ENCODE measurements at regions not wholly inside any gene's neighbourhood (a gene's known extent, or its start where the extent isn't known, plus 50 kb on each side); places are given as distances from the start of the nearest gene placed in this dataset.
"Not testable (repeated sequence)": the region's sequence is repeated elsewhere in the genome, so short reads cannot be mapped to it uniquely, and the experiment has no call there.

DNA sequence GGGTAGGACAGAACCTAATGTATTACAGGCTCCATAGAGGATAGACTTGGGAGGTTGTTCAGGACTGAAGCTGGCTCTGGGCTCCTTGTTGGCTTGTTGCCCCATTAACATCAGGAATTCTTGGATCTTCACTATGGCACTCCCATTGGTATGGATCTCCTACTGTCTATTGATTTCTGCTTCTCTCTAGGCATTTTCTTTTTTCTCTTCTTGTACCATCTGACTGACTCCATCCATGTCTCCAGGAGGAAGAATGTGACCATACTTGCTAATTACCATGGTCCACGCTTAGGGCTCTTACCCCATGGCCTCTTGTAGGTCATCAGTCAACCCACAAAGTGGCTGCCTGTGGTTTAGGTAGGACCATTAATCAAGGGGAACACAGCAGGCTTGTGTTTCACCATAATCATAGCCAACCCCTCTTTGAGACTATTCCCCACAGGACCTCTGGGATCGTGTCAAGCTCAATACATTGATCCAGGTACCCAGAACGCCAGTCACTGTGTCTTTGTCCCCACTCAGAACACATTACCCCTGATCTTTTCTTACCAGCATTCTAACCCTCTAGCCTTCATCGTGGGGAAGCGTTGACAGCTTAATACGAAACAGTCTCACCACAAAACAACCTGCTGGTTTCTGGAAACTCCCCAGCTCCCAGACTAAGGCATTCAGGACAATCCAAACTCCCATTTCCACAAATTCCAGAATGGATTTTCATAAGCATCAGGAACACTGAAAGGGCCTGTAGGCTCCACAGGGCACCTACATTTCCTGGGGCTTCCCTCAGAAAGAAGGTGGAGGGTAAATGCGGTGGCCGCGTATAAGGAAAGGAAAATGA is 97.1 kb downstream of the ETS2 start:
- H3K36me3 Mint-ChIP-seq = no peaks in the 10 kb centered on the region
- peaks cover 17% of the 10 kb centered on the region for H3K9me3 Mint-ChIP-seq
- no peaks in the 10 kb centered on the region for H3K27me3 Mint-ChIP-seq (ENCODE audit: low read depth)
- H3K27ac Mint-ChIP-seq = peak overlapping the region; percentile 87
- peaks cover 30% of the 10 kb centered on the region for H3K4me1 Mint-ChIP-seq
- no peak for DNase-seq (ENCODE audit: low spot score in 2 of 2, unreplicated experiment in 2 of 2)
- TF ChIP-seq, protein P1, sequence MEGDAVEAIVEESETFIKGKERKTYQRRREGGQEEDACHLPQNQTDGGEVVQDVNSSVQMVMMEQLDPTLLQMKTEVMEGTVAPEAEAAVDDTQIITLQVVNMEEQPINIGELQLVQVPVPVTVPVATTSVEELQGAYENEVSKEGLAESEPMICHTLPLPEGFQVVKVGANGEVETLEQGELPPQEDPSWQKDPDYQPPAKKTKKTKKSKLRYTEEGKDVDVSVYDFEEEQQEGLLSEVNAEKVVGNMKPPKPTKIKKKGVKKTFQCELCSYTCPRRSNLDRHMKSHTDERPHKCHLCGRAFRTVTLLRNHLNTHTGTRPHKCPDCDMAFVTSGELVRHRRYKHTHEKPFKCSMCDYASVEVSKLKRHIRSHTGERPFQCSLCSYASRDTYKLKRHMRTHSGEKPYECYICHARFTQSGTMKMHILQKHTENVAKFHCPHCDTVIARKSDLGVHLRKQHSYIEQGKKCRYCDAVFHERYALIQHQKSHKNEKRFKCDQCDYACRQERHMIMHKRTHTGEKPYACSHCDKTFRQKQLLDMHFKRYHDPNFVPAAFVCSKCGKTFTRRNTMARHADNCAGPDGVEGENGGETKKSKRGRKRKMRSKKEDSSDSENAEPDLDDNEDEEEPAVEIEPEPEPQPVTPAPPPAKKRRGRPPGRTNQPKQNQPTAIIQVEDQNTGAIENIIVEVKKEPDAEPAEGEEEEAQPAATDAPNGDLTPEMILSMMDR (IDR thresholded peaks at IDR 0.05; ENCODE audit: unreplicated experiment) = no peak
- no peak overlapping the region for H3K4me3 Mint-ChIP-seq

DNA sequence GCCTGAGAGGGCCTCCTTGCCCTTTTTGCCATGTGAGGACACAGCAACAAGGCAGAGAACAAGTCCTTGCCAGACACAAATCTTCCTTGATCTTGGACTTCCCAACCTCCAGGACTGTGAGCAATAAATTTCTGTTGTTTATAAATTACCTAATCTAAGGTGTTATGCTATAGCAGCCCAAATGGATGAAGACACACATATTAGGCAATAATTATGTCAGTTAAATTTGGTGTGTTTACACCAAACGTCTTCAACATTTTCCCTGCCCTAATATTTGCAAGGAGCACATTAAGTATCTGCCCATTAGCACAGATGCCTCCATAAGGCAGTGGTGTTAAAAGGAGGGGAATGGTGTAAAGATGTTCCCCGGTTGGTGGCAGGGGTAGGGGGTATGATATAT is 94.8 kb downstream of the ETS2 start:
- TF ChIP-seq, protein P1 (IDR thresholded peaks at IDR 0.05; ENCODE audit: unreplicated experiment) = no peak
- no peak for DNase-seq (ENCODE audit: low spot score in 2 of 2, unreplicated experiment in 2 of 2)
- Mint-ChIP-seq H3K4me3 (no peak overlapping the region), H3K27ac (no peak overlapping the region), H3K36me3 (no peaks in the 10 kb centered on the region), H3K9me3 (peaks cover 17% of the 10 kb centered on the region), H3K27me3 (ENCODE audit: low read depth) (no peaks in the 10 kb centered on the region), H3K4me1 (peaks cover 22% of the 10 kb centered on the region)

DNA sequence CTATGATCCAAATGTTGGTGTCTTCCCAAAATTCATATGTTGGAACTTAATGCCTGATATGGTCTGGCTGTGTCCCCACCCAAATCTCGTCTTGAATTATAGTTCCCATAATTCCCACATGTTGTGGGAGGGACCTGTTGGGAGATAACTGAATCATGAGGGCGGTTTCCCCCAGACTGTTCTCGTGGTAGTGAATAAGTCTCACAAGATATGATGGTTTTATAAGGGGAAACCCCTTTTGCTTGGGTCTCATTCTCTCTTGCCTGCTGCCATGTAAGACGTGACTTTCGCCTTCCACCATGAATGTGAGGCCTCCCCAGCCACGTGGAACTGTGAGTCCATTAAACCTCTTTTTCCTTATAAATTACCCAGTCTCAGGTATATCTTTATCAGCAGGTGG is 94.3 kb downstream of the ETS2 start:
- Mint-ChIP-seq H3K9me3 (peaks cover 17% of the 10 kb centered on the region), H3K4me1 (peaks cover 25% of the 10 kb centered on the region)
- H3K36me3 Mint-ChIP-seq; H3K4me3 Mint-ChIP-seq; DNase-seq (ENCODE audit: low spot score in 2 of 2, unreplicated experiment in 2 of 2); H3K27me3 Mint-ChIP-seq (ENCODE audit: low read depth); H3K27ac Mint-ChIP-seq: not testable (repeated sequence)

DNA sequence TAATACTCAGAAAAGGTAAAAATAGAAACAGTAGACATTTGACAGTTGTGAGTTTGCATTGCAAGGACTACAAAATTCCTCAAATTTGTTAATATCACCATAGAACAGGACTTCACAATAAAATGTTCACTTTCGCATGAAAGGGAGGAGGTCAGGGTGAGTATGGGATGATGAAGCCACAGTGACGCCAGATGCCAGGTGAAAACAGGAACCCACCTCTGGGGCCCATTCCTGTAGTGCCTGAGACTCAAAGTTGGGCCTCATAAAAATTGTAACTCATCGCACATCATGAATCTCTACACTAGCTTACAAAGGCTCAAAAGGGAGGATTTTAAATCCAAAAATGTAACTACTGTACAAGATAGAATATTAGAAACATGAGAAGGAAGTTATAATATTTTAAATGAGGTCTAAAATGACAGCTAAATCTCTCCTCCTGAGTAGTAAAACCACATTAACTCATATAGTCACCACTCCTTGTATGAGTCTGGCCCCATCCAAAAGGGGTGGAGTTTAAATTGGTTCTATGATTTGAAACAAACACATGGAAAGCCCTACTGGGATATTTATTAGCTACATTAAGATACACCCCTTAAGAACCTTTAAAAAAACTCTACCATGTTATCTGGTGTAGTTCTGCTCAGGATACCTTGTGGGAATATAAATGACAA is 93.7 kb downstream of the ETS2 start:
- peaks cover 17% of the 10 kb centered on the region for H3K9me3 Mint-ChIP-seq
- no peak for DNase-seq (ENCODE audit: low spot score in 2 of 2, unreplicated experiment in 2 of 2)
- H3K4me1 Mint-ChIP-seq = peaks cover 30% of the 10 kb centered on the region
- H3K27ac Mint-ChIP-seq = no peak overlapping the region
- TF ChIP-seq, protein P1 (IDR thresholded peaks at IDR 0.05; ENCODE audit: unreplicated experiment) = no peak
- H3K27me3 Mint-ChIP-seq (ENCODE audit: low read depth) = no peaks in the 10 kb centered on the region
- no peak overlapping the region for H3K4me3 Mint-ChIP-seq
- H3K36me3 Mint-ChIP-seq = no peaks in the 10 kb centered on the region

DNA sequence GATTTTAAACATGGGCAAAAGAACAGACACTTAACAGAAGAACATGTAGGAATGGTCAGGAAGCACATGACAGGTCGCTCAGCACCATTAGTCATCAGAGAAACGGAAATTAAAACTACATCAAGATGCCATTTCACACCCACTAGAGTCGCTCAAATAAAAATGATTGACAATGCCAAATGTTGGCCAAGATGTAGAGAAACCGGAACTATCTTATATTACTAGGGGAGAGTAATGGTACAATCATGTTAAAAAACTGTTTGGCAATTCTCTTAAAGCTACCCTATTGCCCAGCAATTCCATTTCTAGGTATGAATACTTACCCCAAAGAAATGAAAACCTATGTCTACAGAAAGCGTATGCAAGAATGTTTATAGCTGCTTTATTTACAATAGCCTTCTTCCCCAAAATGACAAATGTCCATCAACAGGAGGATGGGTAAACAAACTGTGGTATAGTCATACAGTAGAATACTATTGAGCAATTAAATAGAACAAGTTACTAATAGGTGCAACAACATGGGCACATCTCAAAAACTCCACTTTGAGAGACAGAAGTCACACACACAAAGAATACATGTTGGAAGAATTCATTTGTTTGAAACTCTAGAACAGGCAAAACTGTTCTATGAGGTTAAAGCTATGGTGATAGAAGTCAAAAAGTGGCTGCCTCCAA is 92.8 kb downstream of the ETS2 start:
- Mint-ChIP-seq H3K4me3 (no peak overlapping the region), H3K27ac (no peak overlapping the region), H3K4me1 (peaks cover 23% of the 10 kb centered on the region), H3K36me3 (no peaks in the 10 kb centered on the region), H3K27me3 (ENCODE audit: low read depth) (no peaks in the 10 kb centered on the region), H3K9me3 (peaks cover 17% of the 10 kb centered on the region)
- TF ChIP-seq, protein P1 (IDR thresholded peaks at IDR 0.05; ENCODE audit: unreplicated experiment) = no peak
- no peak for DNase-seq (ENCODE audit: low spot score in 2 of 2, unreplicated experiment in 2 of 2)

Measured in mesothelial cell of epicardium (in vitro differentiated cells).